ENCODE measurements at regions not wholly inside any gene's neighbourhood (a gene's known extent, or its start where the extent isn't known, plus 50 kb on each side); places are given as distances from the start of the nearest gene placed in this dataset.

DNA sequence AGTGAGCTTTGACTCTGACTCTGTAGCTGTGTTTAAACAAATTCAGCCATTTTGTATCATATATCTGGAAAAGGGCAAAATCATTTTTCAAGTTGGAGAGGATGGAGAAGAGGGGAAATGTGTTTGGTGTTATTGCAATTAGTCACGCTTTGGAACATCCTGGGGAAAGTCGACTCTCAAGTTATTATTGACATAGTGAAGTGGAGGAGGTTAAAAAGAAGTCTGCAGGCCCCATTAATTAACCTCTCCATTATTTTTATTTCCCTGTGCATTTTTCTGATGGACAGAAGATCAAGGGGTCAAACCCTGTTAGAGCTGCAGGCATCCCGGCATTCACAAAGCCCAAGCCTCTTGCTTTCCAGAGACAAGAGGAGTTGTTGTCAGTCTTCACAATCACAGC is 132.6 kb downstream of the TEX36 start:
- no peak for ATAC-seq
- intact Hi-C loops (cut with DNase I), result no loop called here

DNA sequence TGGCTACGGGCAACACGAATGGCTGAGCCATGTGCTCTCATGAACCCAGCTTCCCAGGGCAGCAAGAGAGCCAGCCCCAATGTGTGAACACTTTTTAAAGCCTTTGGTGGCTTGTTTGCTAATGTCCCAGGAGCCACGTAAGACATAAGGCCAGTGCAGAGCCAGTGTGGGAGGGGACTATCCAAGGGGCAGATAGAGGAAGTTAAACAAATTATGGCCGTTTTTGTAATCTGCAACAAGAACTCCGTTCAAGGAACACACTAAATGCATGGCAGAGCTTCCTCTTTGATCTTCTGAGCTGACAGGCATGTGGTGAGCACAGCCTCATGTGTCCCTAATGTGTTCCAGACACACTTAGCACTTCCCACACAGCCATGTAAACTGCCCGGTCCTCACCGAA is 133.3 kb downstream of the TEX36 start:
- Histone ChIP-seq H3K4me3 (no peak overlapping the region), H3K36me3 (no peaks in the 10 kb centered on the region), H3K4me1 (no peaks in the 10 kb centered on the region), H3K9me3 (peaks cover 12% of the 10 kb centered on the region), H3K27me3 (ENCODE audit: low read depth) (no peaks in the 10 kb centered on the region), H3K27ac (no peak overlapping the region)
- intact Hi-C loops (cut with DNase I), result no loop called here
- TF ChIP-seq, protein P1, sequence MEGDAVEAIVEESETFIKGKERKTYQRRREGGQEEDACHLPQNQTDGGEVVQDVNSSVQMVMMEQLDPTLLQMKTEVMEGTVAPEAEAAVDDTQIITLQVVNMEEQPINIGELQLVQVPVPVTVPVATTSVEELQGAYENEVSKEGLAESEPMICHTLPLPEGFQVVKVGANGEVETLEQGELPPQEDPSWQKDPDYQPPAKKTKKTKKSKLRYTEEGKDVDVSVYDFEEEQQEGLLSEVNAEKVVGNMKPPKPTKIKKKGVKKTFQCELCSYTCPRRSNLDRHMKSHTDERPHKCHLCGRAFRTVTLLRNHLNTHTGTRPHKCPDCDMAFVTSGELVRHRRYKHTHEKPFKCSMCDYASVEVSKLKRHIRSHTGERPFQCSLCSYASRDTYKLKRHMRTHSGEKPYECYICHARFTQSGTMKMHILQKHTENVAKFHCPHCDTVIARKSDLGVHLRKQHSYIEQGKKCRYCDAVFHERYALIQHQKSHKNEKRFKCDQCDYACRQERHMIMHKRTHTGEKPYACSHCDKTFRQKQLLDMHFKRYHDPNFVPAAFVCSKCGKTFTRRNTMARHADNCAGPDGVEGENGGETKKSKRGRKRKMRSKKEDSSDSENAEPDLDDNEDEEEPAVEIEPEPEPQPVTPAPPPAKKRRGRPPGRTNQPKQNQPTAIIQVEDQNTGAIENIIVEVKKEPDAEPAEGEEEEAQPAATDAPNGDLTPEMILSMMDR (IDR thresholded peaks at IDR 0.05), result no peak
- no peak for ATAC-seq
- DNase-seq, result no peak

More for the DNA sequence above, 132.6 kb downstream of the TEX36 start:
- Histone ChIP-seq H3K27me3 (ENCODE audit: low read depth) (no peaks in the 10 kb centered on the region), H3K4me1 (no peaks in the 10 kb centered on the region), H3K9me3 (peaks cover 12% of the 10 kb centered on the region), H3K4me3 (no peak overlapping the region), H3K27ac (no peak overlapping the region), H3K36me3 (no peaks in the 10 kb centered on the region)
- no peak for DNase-seq
- TF ChIP-seq, protein P1 (IDR thresholded peaks at IDR 0.05), result no peak

DNA sequence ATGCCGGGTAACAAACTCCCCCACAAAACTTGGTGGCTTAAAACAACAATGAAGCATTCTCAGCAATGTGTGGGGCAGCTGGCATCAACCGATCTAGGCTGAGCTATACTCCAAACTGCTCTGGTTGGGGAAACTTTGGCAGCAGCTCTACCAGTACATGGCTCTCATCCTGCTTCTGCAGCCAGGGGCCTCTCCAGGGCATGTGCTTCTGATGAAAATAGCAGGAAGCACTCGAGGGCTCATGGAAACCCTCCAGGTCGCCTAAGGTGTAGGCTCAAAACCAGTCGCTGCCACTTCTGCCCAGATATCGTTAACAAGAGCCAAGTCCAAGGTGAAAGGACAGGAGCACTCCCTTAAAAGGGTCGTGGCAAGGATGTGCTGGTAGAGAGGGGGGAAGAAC is 134.1 kb downstream of the TEX36 start:
- H3K27ac ChIP-seq, result no peak overlapping the region
- H3K4me3 ChIP-seq, result no peak overlapping the region
- H3K4me1 ChIP-seq, result no peaks in the 10 kb centered on the region
- ATAC-seq (peak in 1 of 2 donors; percentile 31), DNase-seq (no peak)
- H3K9me3 ChIP-seq, result peaks cover 12% of the 10 kb centered on the region
- TF ChIP-seq, protein P1 (IDR thresholded peaks at IDR 0.05), result no peak
- intact Hi-C loops (cut with DNase I), result no loop called here
- H3K27me3 ChIP-seq (ENCODE audit: low read depth), result peaks cover 1% of the 10 kb centered on the region
- H3K36me3 ChIP-seq, result no peaks in the 10 kb centered on the region

DNA sequence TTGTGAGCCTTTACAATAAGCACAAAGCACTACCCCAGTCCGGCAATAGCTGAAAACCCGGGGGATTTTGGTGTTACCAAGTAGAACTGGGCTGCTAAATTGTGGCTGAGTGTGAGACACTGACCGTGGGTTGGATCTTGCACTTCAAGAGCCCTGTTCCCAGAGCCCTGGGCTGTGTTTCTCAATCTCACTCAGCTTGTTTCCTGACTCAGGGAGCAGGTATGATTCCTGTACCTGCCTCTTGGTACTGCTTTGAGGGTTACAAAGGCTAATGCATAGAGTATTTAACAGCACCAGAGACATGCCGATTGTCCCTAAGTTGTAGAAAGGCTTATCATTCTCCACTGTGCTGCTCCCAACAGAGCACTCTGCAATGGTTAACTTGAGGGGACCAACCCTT is 134.6 kb downstream of the TEX36 start:
- Histone ChIP-seq H3K4me3 (no peak overlapping the region), H3K36me3 (no peaks in the 10 kb centered on the region), H3K27me3 (ENCODE audit: low read depth) (peaks cover 6% of the 10 kb centered on the region), H3K27ac (no peak overlapping the region), H3K4me1 (no peaks in the 10 kb centered on the region), H3K9me3 (peaks cover 10% of the 10 kb centered on the region)
- TF ChIP-seq, protein P1 (IDR thresholded peaks at IDR 0.05), result no peak
- DNase-seq, result no peak
- intact Hi-C loops (cut with DNase I), result no loop called here
- no peak for ATAC-seq

DNA sequence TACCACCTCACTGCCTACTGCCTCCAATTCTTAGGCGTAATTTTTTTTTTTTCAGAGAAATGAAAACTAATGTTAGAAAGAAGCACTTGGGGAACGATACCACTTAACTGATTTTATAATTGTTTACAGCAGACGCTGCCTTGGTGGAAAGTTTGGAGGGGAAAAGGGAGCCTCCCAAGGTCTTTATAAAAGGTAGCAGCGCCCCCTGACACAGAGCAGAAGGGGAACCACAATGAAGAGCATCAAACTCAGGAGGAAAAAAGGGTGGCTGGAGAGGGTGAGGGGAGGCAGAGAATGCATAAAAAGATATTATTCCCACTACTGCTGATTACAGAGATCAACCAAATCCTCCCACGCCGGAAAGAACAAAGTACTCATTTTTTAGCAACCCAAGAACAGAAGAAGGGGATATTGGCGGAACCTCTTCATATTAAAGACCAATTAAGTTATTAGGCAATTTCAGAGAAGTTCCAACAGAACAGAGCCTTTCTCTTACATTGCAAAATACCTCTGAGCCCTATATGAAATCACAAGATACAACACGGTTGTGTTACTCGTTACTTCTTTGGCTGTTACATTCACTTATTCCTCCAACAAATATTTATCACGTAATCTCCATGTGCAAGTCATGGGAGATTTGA is 135.8 kb downstream of the TEX36 start:
- DNase-seq, result no peak

More for the DNA sequence above, 135.8 kb downstream of the TEX36 start:
- no peaks in the 10 kb centered on the region for H3K4me1 ChIP-seq
- H3K27me3 ChIP-seq (ENCODE audit: low read depth), result peaks cover 8% of the 10 kb centered on the region
- no peaks in the 10 kb centered on the region for H3K9me3 ChIP-seq
- H3K4me3 ChIP-seq, result no peak overlapping the region
- H3K36me3 ChIP-seq, result no peaks in the 10 kb centered on the region
- intact Hi-C loops (cut with DNase I), result no loop called here
- H3K27ac ChIP-seq, result no peak overlapping the region
- TF ChIP-seq, protein P1 (IDR thresholded peaks at IDR 0.05), result no peak
- ATAC-seq, result no peak
